Left renal pelvis (tissue), 4 donors: ENCODE measurements at regions not wholly inside any gene's neighbourhood (a gene's known extent, or its start where the extent isn't known, plus 50 kb on each side); places are given as distances from the start of the nearest gene placed in this dataset.
A peak's percentile ranks its signal among the peaks of the same experiment; 100 is the strongest.

Experiments used
- DNase-seq, 4 donors: peaks; one replicate each; pipeline ENCODE4 v3.0.0-alpha.2; 2013; ENCODE audit warnings: low read depth in 4 of 4, low spot score in 3 of 4

DNA sequence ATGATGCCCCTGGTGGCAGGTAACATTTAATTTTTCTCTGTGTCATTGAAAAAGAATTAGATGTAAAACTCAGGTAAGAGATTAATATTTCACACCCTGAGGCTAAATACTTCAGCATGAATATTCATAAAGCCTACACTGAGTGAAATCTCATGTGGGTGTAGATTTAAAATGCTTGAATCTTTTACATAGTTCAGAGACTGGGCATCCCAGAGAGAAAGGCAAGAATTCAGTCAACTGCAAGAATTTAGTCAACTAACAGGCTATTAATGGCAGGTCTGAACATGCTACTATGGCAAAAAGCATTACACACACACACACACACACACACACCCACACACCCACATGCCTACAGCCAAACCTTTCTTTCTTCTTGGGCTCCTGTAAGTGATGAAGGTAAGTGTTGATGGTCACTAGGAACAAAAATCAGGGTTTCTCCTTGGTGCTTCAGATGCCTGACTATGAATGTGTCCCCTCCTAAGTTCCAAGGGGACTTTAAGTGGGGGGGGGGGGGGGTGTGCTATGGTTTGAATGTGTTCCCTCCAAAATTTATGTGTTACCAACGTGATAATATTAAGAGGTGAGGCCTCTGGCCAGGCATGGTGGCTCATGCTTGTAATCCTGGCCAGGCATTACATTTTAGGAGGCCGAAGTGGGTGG, 63.7 kb upstream of the PSMD7 start:
- DNase-seq, result no peak

DNA sequence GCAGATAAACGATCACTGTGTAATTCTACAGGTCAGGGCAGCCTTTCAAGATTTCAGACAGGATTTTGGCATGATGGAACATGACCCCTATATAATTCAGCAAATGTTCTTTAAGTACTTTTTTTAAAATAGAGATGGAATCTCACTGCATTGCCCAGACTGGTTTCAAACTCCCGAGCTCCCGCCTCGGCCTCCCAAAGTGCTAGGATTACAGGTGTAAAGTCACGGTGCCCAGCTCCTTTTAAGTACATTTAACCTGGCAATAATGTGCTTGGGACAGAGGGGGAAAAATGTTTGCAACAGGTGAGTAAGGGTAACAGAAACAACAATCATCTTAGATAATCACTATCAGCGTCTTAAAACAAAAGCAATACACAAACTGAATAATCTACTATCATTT, 66.5 kb upstream of the PSMD7 start:
- no peak for DNase-seq

DNA sequence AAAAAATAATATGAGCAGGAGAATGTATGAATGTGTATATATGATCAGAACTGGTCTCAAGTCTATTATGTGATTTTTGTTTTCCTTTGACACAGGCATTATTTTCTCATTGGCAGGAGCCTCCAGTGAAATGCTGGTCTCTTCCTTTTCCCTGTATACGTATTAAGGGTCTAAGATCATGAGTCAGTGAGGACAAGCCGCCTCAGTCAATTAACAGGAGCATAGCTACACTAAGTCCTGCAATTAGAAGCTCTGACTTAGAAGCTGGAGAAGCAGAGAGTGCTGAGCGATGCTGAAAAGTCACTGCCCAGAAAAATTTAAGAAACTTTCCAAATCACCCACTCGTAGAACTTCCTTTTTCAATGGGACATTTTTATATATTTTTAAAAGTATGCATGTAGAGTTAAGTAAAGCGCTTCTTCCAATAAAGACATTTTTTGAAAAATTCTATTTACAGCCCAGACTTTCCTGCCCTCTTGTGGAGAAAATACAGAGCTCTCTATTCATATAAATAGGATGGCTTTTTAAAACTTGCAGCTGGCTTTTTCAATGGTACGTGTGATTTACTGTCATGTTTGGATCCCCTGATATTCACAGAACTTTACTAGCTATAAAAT, 70.2 kb upstream of the PSMD7 start:
- DNase-seq, result peak in 2 of 4 donors; percentile 2 to 16

DNA sequence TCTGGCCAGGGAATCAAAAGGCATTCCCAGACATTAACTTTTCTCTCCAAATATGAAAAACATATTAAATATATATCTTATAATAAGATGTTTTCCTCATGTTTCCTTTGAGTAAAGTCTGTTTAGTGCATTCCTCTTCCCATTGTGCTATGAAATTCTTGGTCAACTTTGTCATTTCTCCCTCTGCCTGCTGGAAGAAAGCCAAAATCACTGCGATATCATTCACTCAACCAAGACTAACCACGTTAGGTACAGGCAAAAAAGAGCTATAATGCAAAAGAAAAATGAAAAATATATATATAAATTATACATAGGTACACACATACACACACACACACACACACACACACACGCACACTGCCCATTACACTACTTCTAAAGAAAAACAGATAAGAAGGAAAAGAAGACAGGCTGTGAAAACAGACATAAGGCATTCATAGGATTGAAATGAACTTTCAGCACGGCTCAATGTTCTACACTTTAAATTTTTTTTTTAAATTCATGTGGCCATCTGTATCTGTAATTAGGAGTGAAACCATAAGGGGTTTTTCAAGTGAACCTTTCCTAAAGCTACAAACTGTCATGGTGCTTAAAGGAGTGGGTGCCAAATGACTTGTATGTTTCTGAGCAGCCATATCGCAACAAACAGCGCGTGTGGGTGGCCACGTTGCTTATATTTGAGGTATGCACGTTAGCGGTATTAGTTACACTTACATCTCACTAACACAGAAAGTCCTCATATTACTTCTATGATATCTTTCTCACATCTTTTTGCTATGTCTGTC, 71.6 kb upstream of the PSMD7 start:
- DNase-seq, result no peak

DNA sequence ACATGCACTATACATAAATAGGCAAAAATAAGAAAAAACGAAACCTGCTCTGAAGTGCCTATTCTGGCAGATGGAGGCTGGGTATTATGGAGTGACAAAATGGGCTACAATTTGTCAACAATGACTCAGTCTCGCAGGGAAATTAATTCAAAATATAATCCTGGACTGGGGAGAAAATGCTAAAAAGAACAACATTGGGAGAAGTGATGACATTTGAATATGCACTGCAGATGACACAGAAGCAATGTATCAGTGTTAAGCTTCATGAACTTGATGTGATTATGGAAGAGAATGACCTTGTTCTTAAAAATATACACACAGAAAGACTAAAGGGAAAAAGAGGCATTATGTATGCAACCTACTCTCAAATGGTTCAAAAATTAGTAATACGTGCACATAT, 74.8 kb upstream of the PSMD7 start:
- no peak for DNase-seq

DNA sequence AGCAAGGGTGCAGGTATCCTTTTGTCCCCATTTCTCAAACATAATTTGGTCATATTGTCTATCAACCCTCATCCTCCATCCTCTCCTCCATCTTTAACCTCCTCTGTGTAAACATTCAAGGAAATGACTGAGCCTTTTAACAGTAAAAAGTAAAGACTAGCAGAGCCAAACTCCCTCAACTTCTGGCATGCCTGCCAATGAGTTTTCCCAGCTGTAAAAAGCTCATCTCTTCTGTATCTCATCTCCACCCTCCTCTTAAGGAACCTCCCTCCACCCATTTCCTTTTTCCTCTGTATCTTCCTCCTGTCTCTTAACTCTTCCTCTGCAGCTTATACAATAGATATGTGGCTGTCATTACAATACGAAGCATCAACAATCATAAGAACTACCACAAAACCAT, 76.9 kb upstream of the PSMD7 start:
- no peak for DNase-seq

DNA sequence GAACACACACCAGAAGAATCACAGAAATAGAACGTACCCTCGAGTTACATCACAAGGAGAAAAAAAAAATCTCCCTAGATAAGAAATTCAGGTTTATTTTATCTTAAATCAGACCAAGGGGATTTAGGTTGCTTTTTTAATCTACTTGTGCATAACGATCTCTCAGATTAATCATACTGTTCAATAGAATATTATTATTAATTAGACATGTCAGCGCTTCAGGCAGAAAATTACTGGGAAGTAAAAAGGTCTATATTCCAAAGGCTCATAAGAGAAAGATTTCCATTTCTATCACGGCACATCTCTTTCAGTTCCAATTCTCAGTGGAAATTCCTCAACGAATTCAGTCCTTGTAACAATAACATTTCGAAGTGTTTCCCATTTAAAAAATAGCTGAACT, 77.7 kb upstream of the PSMD7 start:
- DNase-seq, result no peak

DNA sequence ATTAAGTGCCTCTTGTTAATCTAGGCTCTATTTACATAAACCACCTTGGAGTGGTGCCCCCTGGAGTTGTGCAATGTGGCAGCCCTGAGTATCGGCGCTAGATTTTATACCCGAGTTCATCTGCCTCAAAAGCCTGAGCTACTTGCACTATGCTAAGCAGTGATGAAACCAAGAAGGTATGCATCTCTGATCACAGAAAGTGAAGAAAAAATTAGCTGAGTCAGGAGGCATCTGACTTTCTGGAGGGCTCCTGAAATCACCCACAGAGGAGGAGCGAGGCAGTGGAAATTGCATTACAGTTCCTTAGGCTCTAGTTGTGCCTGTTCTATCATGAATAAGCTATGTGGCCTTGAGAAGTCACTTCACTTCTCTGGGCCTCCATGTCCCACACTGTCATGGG, 80.3 kb upstream of the PSMD7 start:
- DNase-seq, result no peak

DNA sequence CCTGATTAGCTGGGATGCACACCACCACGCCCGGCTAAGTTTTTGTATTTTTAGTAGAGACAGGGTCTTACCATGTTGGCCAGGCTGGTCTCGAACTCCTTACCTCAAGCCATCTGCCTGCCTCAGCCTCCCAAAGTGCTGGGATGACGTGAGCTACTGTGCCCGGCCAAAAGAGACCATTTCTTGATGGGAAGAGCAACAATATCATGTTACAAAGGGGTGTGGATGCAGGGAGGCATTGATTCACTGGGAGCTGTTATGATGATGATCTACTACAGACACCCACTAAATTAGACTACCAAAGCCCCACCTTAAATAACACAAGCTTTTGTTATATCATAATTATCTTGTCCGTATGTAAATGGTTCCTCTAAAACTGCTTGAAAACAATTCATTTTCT, 81.4 kb upstream of the PSMD7 start:
- no peak for DNase-seq

DNA sequence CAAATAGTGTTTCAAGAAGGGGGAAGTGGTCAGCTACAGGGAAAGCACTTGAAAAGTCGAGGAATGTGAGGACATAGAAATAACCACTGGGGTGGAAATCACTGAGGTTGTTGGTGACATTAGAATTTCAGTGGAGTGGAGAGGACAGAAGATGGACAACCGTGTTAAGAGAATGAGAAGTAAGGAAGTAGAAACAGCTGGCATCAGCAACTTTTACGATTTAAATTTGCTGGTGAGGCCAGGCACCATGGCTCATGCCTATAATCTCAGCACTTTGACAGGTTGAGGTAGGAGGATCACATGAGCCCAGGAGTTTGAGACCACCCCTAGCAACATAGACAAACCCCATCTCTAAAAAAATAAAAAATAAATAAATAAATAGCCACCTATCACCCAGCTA, 83.2 kb upstream of the PSMD7 start:
- no peak for DNase-seq

DNA sequence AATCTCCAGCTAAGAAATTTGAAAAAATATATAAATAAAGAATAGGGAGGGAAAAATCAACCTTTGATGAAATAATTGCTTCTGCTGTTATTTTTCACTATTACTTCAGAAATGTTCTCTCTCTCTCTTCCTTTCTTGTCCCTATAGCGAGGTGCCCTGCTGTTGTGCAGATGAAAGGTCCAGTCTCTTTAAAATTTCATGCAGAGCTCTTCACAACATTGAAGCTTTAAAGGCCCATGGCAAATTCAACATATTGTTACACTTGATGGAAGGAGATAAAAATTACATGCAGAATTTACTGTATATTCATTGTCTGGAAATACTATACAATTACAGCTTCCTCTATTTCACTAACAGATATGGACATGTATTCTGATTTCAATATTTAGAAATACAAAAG, 86.4 kb upstream of the PSMD7 start:
- DNase-seq, result no peak

DNA sequence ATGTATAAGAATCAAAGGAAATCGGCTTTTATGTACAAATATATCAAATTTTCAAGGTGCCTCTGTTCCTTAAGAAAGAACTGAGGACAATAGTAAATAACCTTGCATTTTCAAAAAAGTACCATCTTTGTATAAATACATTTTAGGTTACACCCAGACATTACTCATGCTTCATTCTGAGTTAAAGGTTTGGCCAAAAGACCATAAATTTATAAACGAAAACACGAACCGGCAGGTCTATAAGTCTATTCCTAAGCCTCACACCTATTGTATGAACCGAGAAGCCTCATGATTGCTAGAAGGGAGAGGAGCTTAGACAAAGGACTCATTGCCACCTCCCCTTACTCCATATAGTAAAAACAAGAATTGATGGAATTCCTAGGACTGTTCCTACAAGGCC, 94.6 kb upstream of the PSMD7 start:
- DNase-seq, result no peak

DNA sequence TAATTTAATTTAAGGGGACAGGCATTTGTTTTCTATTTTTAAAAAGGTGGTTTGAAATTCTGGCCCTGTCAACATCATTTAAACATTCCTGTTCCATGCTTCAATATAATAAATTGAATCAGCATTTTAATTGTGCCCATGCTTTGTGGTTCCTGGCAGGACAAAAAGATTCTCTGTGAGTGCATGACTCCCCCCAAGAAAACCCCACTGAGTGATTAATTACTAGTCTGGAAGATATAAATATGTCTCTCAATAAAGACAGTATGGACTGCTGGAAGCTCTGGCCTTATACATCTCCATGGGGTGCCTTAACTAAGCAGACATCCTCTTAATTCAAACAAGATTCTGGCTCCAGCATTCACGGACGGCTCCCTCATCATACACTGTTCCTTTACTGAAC, 95.0 kb upstream of the PSMD7 start:
- no peak for DNase-seq

DNA sequence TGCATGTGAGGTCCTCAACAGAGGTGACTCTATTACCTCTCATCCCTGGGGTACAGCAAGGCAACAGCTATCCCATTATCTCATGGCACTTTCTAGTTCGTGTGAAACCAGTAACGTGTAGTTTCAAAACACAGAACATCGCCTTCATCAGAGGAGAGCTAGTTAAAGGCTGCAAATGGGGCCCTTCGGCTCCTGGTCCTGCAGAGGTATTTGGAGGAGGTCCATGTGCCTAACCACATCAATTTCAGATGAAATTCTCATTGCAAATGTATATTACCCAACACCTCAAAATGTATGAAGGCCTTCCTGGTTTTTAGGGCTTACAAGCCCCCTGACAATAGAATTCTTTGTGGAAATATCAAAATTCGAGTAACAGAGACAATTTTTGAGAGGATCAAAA, 95.7 kb upstream of the PSMD7 start:
- DNase-seq, result no peak

DNA sequence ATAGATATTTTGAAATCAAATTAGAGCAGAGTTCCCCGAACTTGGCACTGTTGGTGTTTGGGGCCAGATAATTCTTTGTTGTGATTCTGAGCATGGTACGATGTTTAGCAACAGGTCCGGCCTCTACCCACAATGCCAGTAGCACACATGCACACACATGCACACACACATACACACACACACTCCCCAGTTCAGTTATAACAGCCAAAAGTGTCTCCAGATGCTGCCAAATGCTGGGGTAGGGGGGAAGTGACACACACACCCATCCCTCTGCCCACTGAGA, 96.8 kb upstream of the PSMD7 start:
- no peak for DNase-seq

DNA sequence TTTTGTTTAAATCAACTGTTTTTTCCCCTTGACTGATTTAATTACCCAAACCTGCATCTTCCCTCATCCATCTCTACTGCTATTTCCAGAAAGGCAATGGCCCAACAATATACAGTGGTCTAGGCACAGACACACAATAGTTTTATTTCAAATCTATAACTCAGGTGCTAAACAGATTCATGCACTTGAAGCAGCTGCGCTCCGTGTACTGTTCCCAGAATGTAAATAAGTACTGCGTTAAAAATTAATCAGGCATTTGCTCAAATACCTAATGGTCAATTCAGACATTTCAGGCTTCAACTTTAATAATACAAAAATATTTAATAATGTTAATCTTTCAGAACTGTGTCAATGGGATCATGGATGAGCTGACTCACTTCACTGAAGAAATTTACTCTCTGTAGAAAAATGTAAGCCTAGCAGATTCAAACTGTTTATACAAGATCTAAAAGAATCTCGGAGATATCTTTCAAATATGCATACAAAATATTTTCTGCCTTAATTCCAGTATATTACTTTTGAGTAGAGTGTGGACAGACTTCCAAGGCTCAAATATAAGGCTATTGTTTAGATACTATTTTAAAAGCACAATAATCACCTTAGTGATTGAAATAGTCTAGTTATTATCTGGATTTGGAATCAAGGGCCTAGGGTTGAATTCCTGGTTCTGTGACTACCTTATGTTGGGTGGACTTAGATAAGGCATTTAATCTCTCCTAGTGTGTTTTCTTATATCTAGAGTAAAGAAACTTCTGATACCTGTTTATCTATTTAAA, 97.4 kb upstream of the PSMD7 start:
- no peak for DNase-seq

DNA sequence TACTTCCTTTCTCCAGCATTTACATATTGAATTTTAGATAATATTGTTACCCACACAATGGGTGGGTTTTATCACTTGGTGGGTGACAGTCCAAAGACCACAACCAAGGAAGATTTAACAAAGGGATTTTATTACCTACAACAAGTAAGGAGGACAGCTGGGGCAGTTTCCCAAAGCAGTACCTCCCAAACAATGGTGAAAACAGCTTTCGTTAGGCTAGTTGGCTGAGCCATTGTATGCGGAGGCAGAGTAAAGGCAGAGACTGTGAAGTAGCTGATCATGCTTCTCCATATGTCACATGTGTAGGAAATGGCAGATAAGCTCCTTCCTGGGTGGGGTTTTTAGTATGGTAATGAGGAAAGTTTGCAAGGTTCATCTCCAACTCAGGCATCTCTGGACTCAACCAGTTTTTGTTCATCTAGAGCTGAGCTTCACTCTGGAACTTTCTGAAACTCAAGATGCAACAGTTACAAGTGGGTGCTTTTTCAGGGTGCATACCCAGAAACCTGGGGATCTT, 104.3 kb upstream of the PSMD7 start:
- no peak for DNase-seq

DNA sequence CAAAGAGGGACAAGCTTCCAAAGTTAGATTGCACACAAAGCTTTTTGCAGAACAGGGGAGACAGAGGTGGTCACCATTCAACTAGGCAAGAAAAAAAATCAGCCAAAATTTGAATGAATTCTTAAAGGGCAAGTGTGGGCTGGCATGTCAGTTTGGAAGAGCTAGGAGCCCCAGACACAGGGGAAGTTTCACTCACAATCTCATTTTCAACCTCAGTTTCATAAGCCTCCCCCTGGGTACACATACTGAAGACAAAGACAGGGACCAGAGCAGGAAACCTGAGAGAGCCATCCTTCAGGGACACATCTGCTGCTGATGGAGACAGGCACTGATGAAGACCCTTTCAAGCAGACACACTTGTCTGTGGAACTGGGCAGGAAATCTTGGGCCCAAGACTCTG, 106.3 kb upstream of the PSMD7 start:
- no peak for DNase-seq

DNA sequence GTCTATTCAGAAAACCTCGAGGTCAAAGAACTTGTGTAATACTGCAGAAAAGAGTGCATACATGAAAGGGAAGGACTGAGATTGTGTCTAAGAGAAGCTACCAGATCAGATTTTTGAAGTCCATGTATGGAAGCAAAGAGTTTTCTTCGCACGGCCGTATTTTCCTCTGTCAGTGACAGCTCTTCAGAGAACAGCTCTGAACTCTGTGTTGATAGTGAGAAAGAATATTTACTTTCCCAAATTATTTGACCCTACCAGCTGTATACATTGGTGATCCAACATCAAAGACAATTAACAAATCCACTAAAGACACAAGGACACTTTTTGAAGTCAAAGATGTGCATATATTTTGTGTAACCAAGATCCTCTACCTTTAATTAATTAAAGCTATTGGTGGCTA, 107.8 kb upstream of the PSMD7 start:
- DNase-seq, result no peak

DNA sequence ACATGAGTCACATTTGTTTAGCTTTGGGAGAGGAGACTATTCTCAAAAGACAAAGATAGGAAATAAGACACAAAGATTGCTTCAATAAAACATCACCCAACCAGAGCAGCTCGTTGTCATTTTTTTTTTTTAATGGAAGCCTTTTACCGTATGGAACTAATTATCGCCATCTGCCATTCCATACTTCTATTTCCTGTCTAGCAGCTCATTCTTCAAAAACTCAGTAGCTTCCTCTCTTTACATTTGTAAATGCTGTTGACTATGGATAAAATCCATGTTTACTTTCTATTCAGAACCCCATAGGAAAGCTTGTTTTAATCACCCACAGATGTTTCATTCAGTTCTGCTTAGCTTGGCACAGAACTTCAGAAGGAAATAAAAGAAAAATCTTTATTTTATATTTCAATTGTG, 110.0 kb upstream of the PSMD7 start:
- DNase-seq, result no peak

DNA sequence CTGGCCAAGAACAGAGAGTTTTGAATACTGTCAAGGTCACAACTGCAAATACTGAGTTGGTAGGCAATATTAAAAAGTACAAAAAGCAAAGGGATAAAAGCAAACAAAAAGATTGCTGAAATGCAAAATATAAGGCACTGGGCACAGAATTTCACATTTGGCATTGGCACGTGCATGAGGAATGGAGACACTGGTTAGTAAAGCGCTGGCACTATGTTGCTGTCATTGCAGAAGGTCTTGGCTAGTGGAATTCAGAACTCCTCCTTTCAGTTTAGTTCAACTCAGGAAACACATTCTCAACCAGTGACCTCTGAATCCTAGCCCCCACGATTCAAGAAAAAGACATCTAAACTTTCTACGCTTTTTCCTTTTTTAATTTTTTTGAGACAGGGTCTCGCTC, 111.8 kb upstream of the PSMD7 start:
- no peak for DNase-seq
